ENCODE measurements at regions not wholly inside any gene's neighbourhood (a gene's known extent, or its start where the extent isn't known, plus 50 kb on each side); places are given as distances from the start of the nearest gene placed in this dataset.

GRCh38 chr14:54182419-54183045 lies 214.3 kb upstream of the CDKN3 start:
- no peak overlapping the region for H3K4me3 ChIP-seq (ENCODE audit: control insufficient read depth, low read depth, low read length)
- DNase-seq (ENCODE audit: low read depth): peak; percentile 59
- TF ChIP-seq CTCF (IDR thresholded peaks at IDR 0.05; ENCODE audit: control insufficient read depth, insufficient read depth, low read depth, low read length, missing control alignments): no peak

GRCh38 chr14:54186821-54187763 lies 209.7 kb upstream of the CDKN3 start:
- no peak for TF ChIP-seq CTCF (IDR thresholded peaks at IDR 0.05; ENCODE audit: control insufficient read depth, insufficient read depth, low read depth, low read length, missing control alignments)
- no peak overlapping the region for H3K4me3 ChIP-seq (ENCODE audit: control insufficient read depth, low read depth, low read length)
- DNase-seq (ENCODE audit: low read depth): no peak

- DNase-seq (ENCODE audit: low read depth): no peak
- no peak for TF ChIP-seq CTCF (IDR thresholded peaks at IDR 0.05; ENCODE audit: control insufficient read depth, insufficient read depth, low read depth, low read length, missing control alignments)
- H3K4me3 ChIP-seq (ENCODE audit: control insufficient read depth, low read depth, low read length): no peak overlapping the region
Measured at GRCh38 chr14:54188064-54188666, 208.6 kb upstream of the CDKN3 start.

- DNase-seq (ENCODE audit: low read depth): no peak
- no peak overlapping the region for H3K4me3 ChIP-seq (ENCODE audit: control insufficient read depth, low read depth, low read length)
- TF ChIP-seq CTCF (IDR thresholded peaks at IDR 0.05; ENCODE audit: control insufficient read depth, insufficient read depth, low read depth, low read length, missing control alignments): no peak
Measured at GRCh38 chr14:54189333-54189732, 207.5 kb upstream of the CDKN3 start.

GRCh38 chr14:54189748-54190354 lies 207.0 kb upstream of the CDKN3 start:
- DNase-seq (ENCODE audit: low read depth): no peak
- no peak overlapping the region for H3K4me3 ChIP-seq (ENCODE audit: control insufficient read depth, low read depth, low read length)
- no peak for TF ChIP-seq CTCF (IDR thresholded peaks at IDR 0.05; ENCODE audit: control insufficient read depth, insufficient read depth, low read depth, low read length, missing control alignments)

- H3K4me3 ChIP-seq (ENCODE audit: control insufficient read depth, low read depth, low read length): no peak overlapping the region
- TF ChIP-seq CTCF (IDR thresholded peaks at IDR 0.05; ENCODE audit: control insufficient read depth, insufficient read depth, low read depth, low read length, missing control alignments): no peak
- no peak for DNase-seq (ENCODE audit: low read depth)
Measured at GRCh38 chr14:54191846-54192245, 205.0 kb upstream of the CDKN3 start.

Data from AG09309 (cell line).